ENCODE measurements at regions not wholly inside any gene's neighbourhood (a gene's known extent, or its start where the extent isn't known, plus 50 kb on each side); places are given as distances from the start of the nearest gene placed in this dataset.

GRCh38 chr13:40480012-40480914 lies 186.2 kb downstream of the FOXO1 start:
- Histone ChIP-seq H3K27me3 (replicated peaks; ENCODE audit: control insufficient read depth, insufficient read depth, low read length) (no peaks in the 10 kb centered on the region), H3K9me3 (no peaks in the 10 kb centered on the region), H3K36me3 (ENCODE audit: control insufficient read depth, insufficient read depth, low read length) (no peaks in the 10 kb centered on the region), H3K4me1 (peaks cover 21% of the 10 kb centered on the region), H3K4me3 (ENCODE audit: low read depth, low read length) (no peak overlapping the region)
- no peaks in the 10 kb centered on the region for H3K36me3 Mint-ChIP-seq (ENCODE audit: insufficient read depth, unreplicated experiment)
- TF ChIP-seq, protein P1, sequence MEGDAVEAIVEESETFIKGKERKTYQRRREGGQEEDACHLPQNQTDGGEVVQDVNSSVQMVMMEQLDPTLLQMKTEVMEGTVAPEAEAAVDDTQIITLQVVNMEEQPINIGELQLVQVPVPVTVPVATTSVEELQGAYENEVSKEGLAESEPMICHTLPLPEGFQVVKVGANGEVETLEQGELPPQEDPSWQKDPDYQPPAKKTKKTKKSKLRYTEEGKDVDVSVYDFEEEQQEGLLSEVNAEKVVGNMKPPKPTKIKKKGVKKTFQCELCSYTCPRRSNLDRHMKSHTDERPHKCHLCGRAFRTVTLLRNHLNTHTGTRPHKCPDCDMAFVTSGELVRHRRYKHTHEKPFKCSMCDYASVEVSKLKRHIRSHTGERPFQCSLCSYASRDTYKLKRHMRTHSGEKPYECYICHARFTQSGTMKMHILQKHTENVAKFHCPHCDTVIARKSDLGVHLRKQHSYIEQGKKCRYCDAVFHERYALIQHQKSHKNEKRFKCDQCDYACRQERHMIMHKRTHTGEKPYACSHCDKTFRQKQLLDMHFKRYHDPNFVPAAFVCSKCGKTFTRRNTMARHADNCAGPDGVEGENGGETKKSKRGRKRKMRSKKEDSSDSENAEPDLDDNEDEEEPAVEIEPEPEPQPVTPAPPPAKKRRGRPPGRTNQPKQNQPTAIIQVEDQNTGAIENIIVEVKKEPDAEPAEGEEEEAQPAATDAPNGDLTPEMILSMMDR (IDR thresholded peaks at IDR 0.05; ENCODE audit: insufficient read depth in 1 of 2, low read depth in 1 of 2, low read length in 1 of 2, severe bottlenecking in 1 of 2, unreplicated experiment in 1 of 2) = no peak
- no peak overlapping the region for H3K4me3 Mint-ChIP-seq (ENCODE audit: unreplicated experiment)
- no peaks in the 10 kb centered on the region for H3K9me3 Mint-ChIP-seq (ENCODE audit: unreplicated experiment)
- no TSS peak for BruUV-seq (replicated peaks)
- POLR2A ChIA-PET = no interaction called here
- intact Hi-C loops (cut with micrococcal nuclease; ENCODE audit: unreplicated experiment) = no loop called here
- CTCF ChIA-PET = no interaction called here
- no peak for DNase-seq
- H3K4me1 Mint-ChIP-seq (ENCODE audit: low read depth, unreplicated experiment) = peaks cover 26% of the 10 kb centered on the region
- no peak overlapping the region for H3K27ac Mint-ChIP-seq (ENCODE audit: unreplicated experiment)
- no peaks in the 10 kb centered on the region for H3K27me3 Mint-ChIP-seq (ENCODE audit: insufficient read depth, unreplicated experiment)

GRCh38 chr13:40480915-40481516 lies 185.4 kb downstream of the FOXO1 start:
- H3K9me3 ChIP-seq = no peaks in the 10 kb centered on the region
- CTCF ChIA-PET = no interaction called here
- no TSS peak for BruUV-seq (replicated peaks)
- no peaks in the 10 kb centered on the region for H3K36me3 ChIP-seq (ENCODE audit: control insufficient read depth, insufficient read depth, low read length)
- no peak overlapping the region for H3K27ac Mint-ChIP-seq (ENCODE audit: unreplicated experiment)
- intact Hi-C loops (cut with micrococcal nuclease; ENCODE audit: unreplicated experiment) = no loop called here
- no peaks in the 10 kb centered on the region for H3K27me3 Mint-ChIP-seq (ENCODE audit: insufficient read depth, unreplicated experiment)
- H3K4me3 ChIP-seq (ENCODE audit: low read depth, low read length) = no peak overlapping the region
- POLR2A ChIA-PET = no interaction called here
- peaks cover 20% of the 10 kb centered on the region for H3K4me1 Mint-ChIP-seq (ENCODE audit: low read depth, unreplicated experiment)
- no peaks in the 10 kb centered on the region for H3K36me3 Mint-ChIP-seq (ENCODE audit: insufficient read depth, unreplicated experiment)
- H3K9me3 Mint-ChIP-seq (ENCODE audit: unreplicated experiment) = no peaks in the 10 kb centered on the region
- no peaks in the 10 kb centered on the region for H3K27me3 ChIP-seq (replicated peaks; ENCODE audit: control insufficient read depth, insufficient read depth, low read length)
- H3K4me3 Mint-ChIP-seq (ENCODE audit: unreplicated experiment) = no peak overlapping the region
- DNase-seq = no peak
- TF ChIP-seq, protein P1 (IDR thresholded peaks at IDR 0.05; ENCODE audit: insufficient read depth in 1 of 2, low read depth in 1 of 2, low read length in 1 of 2, severe bottlenecking in 1 of 2, unreplicated experiment in 1 of 2) = no peak
- peaks cover 16% of the 10 kb centered on the region for H3K4me1 ChIP-seq

- intact Hi-C loops (cut with micrococcal nuclease; ENCODE audit: unreplicated experiment) = no loop called here
- Mint-ChIP-seq H3K4me3 (ENCODE audit: unreplicated experiment) (no peak overlapping the region), H3K27me3 (ENCODE audit: insufficient read depth, unreplicated experiment) (no peaks in the 10 kb centered on the region), H3K36me3 (ENCODE audit: insufficient read depth, unreplicated experiment) (no peaks in the 10 kb centered on the region), H3K4me1 (ENCODE audit: low read depth, unreplicated experiment) (no peaks in the 10 kb centered on the region), H3K27ac (ENCODE audit: unreplicated experiment) (no peak overlapping the region), H3K9me3 (ENCODE audit: unreplicated experiment) (no peaks in the 10 kb centered on the region)
- H3K27me3 ChIP-seq (replicated peaks; ENCODE audit: control insufficient read depth, insufficient read depth, low read length) = no peaks in the 10 kb centered on the region
- TF ChIP-seq, protein P1 (IDR thresholded peaks at IDR 0.05; ENCODE audit: insufficient read depth in 1 of 2, low read depth in 1 of 2, low read length in 1 of 2, severe bottlenecking in 1 of 2, unreplicated experiment in 1 of 2) = no peak
- H3K4me3 ChIP-seq (ENCODE audit: low read depth, low read length) = no peak overlapping the region
- H3K9me3 ChIP-seq = no peaks in the 10 kb centered on the region
- no peaks in the 10 kb centered on the region for H3K4me1 ChIP-seq
- no peak for DNase-seq
- POLR2A ChIA-PET = no interaction called here
- no TSS peak for BruUV-seq (replicated peaks)
- CTCF ChIA-PET = no interaction called here
- H3K36me3 ChIP-seq (ENCODE audit: control insufficient read depth, insufficient read depth, low read length) = no peaks in the 10 kb centered on the region
Observed at GRCh38 chr13:40483601-40484000, 182.8 kb downstream of the FOXO1 start.

Data from Caco-2 (cell line).